Muscle layer of colon (tissue), 2 donors: ENCODE measurements at regions not wholly inside any gene's neighbourhood (a gene's known extent, or its start where the extent isn't known, plus 50 kb on each side); places are given as distances from the start of the nearest gene placed in this dataset.

Source experiments
- H3K27ac ChIP-seq: one replicate; pipeline ENCODE4 v1.7.0; 2013; ENCODE audit warnings: low read depth, mild to moderate bottlenecking, low read length, moderate library complexity
- H3K27me3 ChIP-seq, 2 donors: one replicate each; pipeline ENCODE4 v1.7.0; 2013; ENCODE audit warnings: low read length in 2 of 2, mild to moderate bottlenecking in 2 of 2; ENCODE audit not compliant: insufficient read depth in 2 of 2, control insufficient read depth in 1 of 2
- H3K36me3 ChIP-seq: one replicate; pipeline ENCODE4 v1.7.0; 2013; ENCODE audit warnings: mild to moderate bottlenecking, low read length; ENCODE audit not compliant: insufficient read depth
- H3K4me1 ChIP-seq: one replicate; pipeline ENCODE4 v1.7.0; 2013; ENCODE audit warnings: mild to moderate bottlenecking, low read length; ENCODE audit not compliant: insufficient read depth
- H3K4me3 ChIP-seq, 2 donors: one replicate each; pipeline ENCODE4 v1.7.0; 2013; ENCODE audit warnings: low read length in 2 of 2, low read depth in 1 of 2, mild to moderate bottlenecking in 1 of 2, moderate library complexity in 1 of 2
- H3K9ac ChIP-seq: one replicate; pipeline ENCODE4 v1.7.0; 2013; ENCODE audit warnings: low read length
- H3K9me3 ChIP-seq: one replicate; pipeline ENCODE4 v1.7.0; 2013; ENCODE audit warnings: mild to moderate bottlenecking, low read length
- donor health status: abdominal sarcoma.
- donor health status: Adenocarcinoma of cecum.

- Histone ChIP-seq H3K9ac (no peak overlapping the region), H3K27me3 (no peaks in the 10 kb centered on the region), H3K27ac (no peak overlapping the region), H3K9me3 (no peaks in the 10 kb centered on the region), H3K4me1 (no peaks in the 10 kb centered on the region), H3K4me3 (no peak overlapping the region), H3K36me3 (no peaks in the 10 kb centered on the region)
Observed at GRCh38 chr4:180148737-180149136, 2094.5 kb upstream of the TENM3 start.

- no peaks in the 10 kb centered on the region for H3K4me1 ChIP-seq
- no peaks in the 10 kb centered on the region for H3K9me3 ChIP-seq
- H3K27me3 ChIP-seq: no peaks in the 10 kb centered on the region
Observed at GRCh38 chr4:180150818-180151217, 2092.4 kb upstream of the TENM3 start.

GRCh38 chr4:180152831-180153230 is 2090.4 kb upstream of the TENM3 start:
- no peak overlapping the region for H3K4me3 ChIP-seq
- H3K9ac ChIP-seq: no peak overlapping the region
- no peaks in the 10 kb centered on the region for H3K4me1 ChIP-seq

More at GRCh38 chr4:180150818-180151217, 2092.4 kb upstream of the TENM3 start:
- H3K36me3 ChIP-seq: no peaks in the 10 kb centered on the region
- H3K27ac ChIP-seq: no peak overlapping the region
- H3K4me3 ChIP-seq: no peak overlapping the region
- no peak overlapping the region for H3K9ac ChIP-seq

GRCh38 chr4:180153587-180153986 is 2089.6 kb upstream of the TENM3 start:
- Histone ChIP-seq H3K9ac (no peak overlapping the region), H3K36me3 (no peaks in the 10 kb centered on the region), H3K9me3 (no peaks in the 10 kb centered on the region), H3K4me3 (no peak overlapping the region), H3K27ac (no peak overlapping the region), H3K27me3 (no peaks in the 10 kb centered on the region), H3K4me1 (no peaks in the 10 kb centered on the region)

More at GRCh38 chr4:180152831-180153230, 2090.4 kb upstream of the TENM3 start:
- no peaks in the 10 kb centered on the region for H3K27me3 ChIP-seq
- H3K36me3 ChIP-seq: no peaks in the 10 kb centered on the region
- H3K9me3 ChIP-seq: no peaks in the 10 kb centered on the region
- H3K27ac ChIP-seq: no peak overlapping the region

- no peaks in the 10 kb centered on the region for H3K4me1 ChIP-seq
Observed at GRCh38 chr4:180156684-180157083, 2086.5 kb upstream of the TENM3 start.

GRCh38 chr4:180160195-180160983 is 2082.8 kb upstream of the TENM3 start:
- Histone ChIP-seq H3K9me3 (no peaks in the 10 kb centered on the region), H3K9ac (no peak overlapping the region), H3K4me1 (no peaks in the 10 kb centered on the region), H3K36me3 (no peaks in the 10 kb centered on the region), H3K27ac (no peak overlapping the region), H3K4me3 (no peak overlapping the region), H3K27me3 (no peaks in the 10 kb centered on the region)

More at GRCh38 chr4:180156684-180157083, 2086.5 kb upstream of the TENM3 start:
- H3K27ac ChIP-seq: no peak overlapping the region
- no peaks in the 10 kb centered on the region for H3K27me3 ChIP-seq
- no peaks in the 10 kb centered on the region for H3K36me3 ChIP-seq
- no peak overlapping the region for H3K4me3 ChIP-seq
- H3K9ac ChIP-seq: no peak overlapping the region
- no peaks in the 10 kb centered on the region for H3K9me3 ChIP-seq

- H3K27ac ChIP-seq: no peak overlapping the region
- no peaks in the 10 kb centered on the region for H3K4me1 ChIP-seq
- H3K9me3 ChIP-seq: no peaks in the 10 kb centered on the region
- no peaks in the 10 kb centered on the region for H3K27me3 ChIP-seq
- H3K36me3 ChIP-seq: no peaks in the 10 kb centered on the region
- H3K4me3 ChIP-seq: no peak overlapping the region
- no peak overlapping the region for H3K9ac ChIP-seq
Observed at GRCh38 chr4:180164799-180165198, 2078.4 kb upstream of the TENM3 start.

GRCh38 chr4:180169394-180169793 is 2073.8 kb upstream of the TENM3 start:
- Histone ChIP-seq H3K9ac (no peak overlapping the region), H3K36me3 (no peaks in the 10 kb centered on the region), H3K27me3 (no peaks in the 10 kb centered on the region), H3K9me3 (no peaks in the 10 kb centered on the region), H3K4me3 (no peak overlapping the region), H3K4me1 (no peaks in the 10 kb centered on the region), H3K27ac (no peak overlapping the region)

GRCh38 chr4:180169966-180170365 is 2073.2 kb upstream of the TENM3 start:
- H3K9me3 ChIP-seq: no peaks in the 10 kb centered on the region
- no peak overlapping the region for H3K27ac ChIP-seq
- no peaks in the 10 kb centered on the region for H3K27me3 ChIP-seq
- no peaks in the 10 kb centered on the region for H3K4me1 ChIP-seq
- no peak overlapping the region for H3K9ac ChIP-seq
- no peaks in the 10 kb centered on the region for H3K36me3 ChIP-seq
- no peak overlapping the region for H3K4me3 ChIP-seq

- Histone ChIP-seq H3K36me3 (no peaks in the 10 kb centered on the region), H3K27me3 (no peaks in the 10 kb centered on the region), H3K4me3 (no peak overlapping the region), H3K9me3 (no peaks in the 10 kb centered on the region), H3K9ac (no peak overlapping the region), H3K27ac (no peak overlapping the region), H3K4me1 (no peaks in the 10 kb centered on the region)
Observed at GRCh38 chr4:180179146-180179545, 2064.1 kb upstream of the TENM3 start.

- no peaks in the 10 kb centered on the region for H3K36me3 ChIP-seq
- no peaks in the 10 kb centered on the region for H3K27me3 ChIP-seq
- no peaks in the 10 kb centered on the region for H3K4me1 ChIP-seq
- H3K27ac ChIP-seq: no peak overlapping the region
- H3K9me3 ChIP-seq: no peaks in the 10 kb centered on the region
- no peak overlapping the region for H3K9ac ChIP-seq
- no peak overlapping the region for H3K4me3 ChIP-seq
Observed at GRCh38 chr4:180189666-180190065, 2053.5 kb upstream of the TENM3 start.

- H3K9ac ChIP-seq: no peak overlapping the region
- no peaks in the 10 kb centered on the region for H3K27me3 ChIP-seq
- no peaks in the 10 kb centered on the region for H3K4me1 ChIP-seq
- no peaks in the 10 kb centered on the region for H3K36me3 ChIP-seq
- no peak overlapping the region for H3K27ac ChIP-seq
- H3K9me3 ChIP-seq: no peaks in the 10 kb centered on the region
- no peak overlapping the region for H3K4me3 ChIP-seq
Observed at GRCh38 chr4:180190382-180190781, 2052.8 kb upstream of the TENM3 start.
